ENCODE measurements at regions not wholly inside any gene's neighbourhood (a gene's known extent, or its start where the extent isn't known, plus 50 kb on each side); places are given as distances from the start of the nearest gene placed in this dataset.

GRCh38 chr3:147838652-147839051 is 429.5 kb downstream of the ZIC1 start:
- H3K27me3 Mint-ChIP-seq (ENCODE audit: insufficient read depth, low read depth, poor library complexity), result no peaks in the 10 kb centered on the region
- no peaks in the 10 kb centered on the region for H3K27me3 ChIP-seq (ENCODE audit: insufficient read depth)
- H3K4me1 Mint-ChIP-seq, result no peaks in the 10 kb centered on the region; the same call in 2 of the 3 replicates
- TF ChIP-seq, protein P1, sequence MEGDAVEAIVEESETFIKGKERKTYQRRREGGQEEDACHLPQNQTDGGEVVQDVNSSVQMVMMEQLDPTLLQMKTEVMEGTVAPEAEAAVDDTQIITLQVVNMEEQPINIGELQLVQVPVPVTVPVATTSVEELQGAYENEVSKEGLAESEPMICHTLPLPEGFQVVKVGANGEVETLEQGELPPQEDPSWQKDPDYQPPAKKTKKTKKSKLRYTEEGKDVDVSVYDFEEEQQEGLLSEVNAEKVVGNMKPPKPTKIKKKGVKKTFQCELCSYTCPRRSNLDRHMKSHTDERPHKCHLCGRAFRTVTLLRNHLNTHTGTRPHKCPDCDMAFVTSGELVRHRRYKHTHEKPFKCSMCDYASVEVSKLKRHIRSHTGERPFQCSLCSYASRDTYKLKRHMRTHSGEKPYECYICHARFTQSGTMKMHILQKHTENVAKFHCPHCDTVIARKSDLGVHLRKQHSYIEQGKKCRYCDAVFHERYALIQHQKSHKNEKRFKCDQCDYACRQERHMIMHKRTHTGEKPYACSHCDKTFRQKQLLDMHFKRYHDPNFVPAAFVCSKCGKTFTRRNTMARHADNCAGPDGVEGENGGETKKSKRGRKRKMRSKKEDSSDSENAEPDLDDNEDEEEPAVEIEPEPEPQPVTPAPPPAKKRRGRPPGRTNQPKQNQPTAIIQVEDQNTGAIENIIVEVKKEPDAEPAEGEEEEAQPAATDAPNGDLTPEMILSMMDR (conservative IDR thresholded peaks at IDR 0.05; ENCODE audit: low read depth in 2 of 2), result peak; percentile 34 to 61; a peak in 3 of 4 replicates
- no peak for TF ChIP-seq EZH2 (IDR thresholded peaks at IDR 0.05; ENCODE audit: low read depth, unreplicated experiment)
- no peaks in the 10 kb centered on the region for H3K36me3 Mint-ChIP-seq (ENCODE audit: low read depth)
- no peak overlapping the region for H3K4me3 Mint-ChIP-seq
- H3K79me2 ChIP-seq (replicated peaks; ENCODE audit: insufficient read depth), result no peaks in the 10 kb centered on the region
- H3K27ac Mint-ChIP-seq, result no peak overlapping the region
- H3K4me3 ChIP-seq, result no peak overlapping the region
- DNase-seq (ENCODE audit: low spot score), result peak; percentile 9
- H3F3A ChIP-seq (replicated peaks; ENCODE audit: low read depth), result no peaks in the 10 kb centered on the region
- H3K4me1 ChIP-seq (ENCODE audit: insufficient read depth), result no peaks in the 10 kb centered on the region
- H2AFZ ChIP-seq, result no peak overlapping the region
- no peak overlapping the region for H3K27ac ChIP-seq (ENCODE audit: low read depth)
- no peaks in the 10 kb centered on the region for H3K9me2 ChIP-seq (ENCODE audit: insufficient read depth)
- no peaks in the 10 kb centered on the region for H4K20me1 ChIP-seq (replicated peaks; ENCODE audit: insufficient read depth)
- no peaks in the 10 kb centered on the region; the same call in 2 of the 3 replicates for H3K9me3 Mint-ChIP-seq
- no peaks in the 10 kb centered on the region for H3K36me3 ChIP-seq (ENCODE audit: insufficient read depth)
- no peak overlapping the region for H3K4me2 ChIP-seq
- ATAC-seq, result no peak

GRCh38 chr3:147843331-147843730 is 434.2 kb downstream of the ZIC1 start:
- H3K4me3 Mint-ChIP-seq, result no peak overlapping the region
- no peaks in the 10 kb centered on the region for H3F3A ChIP-seq (replicated peaks; ENCODE audit: low read depth)
- no peak overlapping the region for H2AFZ ChIP-seq
- no peaks in the 10 kb centered on the region for H4K20me1 ChIP-seq (replicated peaks; ENCODE audit: insufficient read depth)
- TF ChIP-seq ZNF331 (CRISPR knock-in tag; IDR thresholded peaks at IDR 0.05; ENCODE audit: low read depth), result no peak
- no peak for TF ChIP-seq REST (IDR thresholded peaks at IDR 0.05; ENCODE audit: unreplicated experiment)
- no peak for TF ChIP-seq ETS1 (IDR thresholded peaks at IDR 0.05)
- TF ChIP-seq JUNB (IDR thresholded peaks at IDR 0.05; ENCODE audit: unreplicated experiment), result no peak
- no peaks in the 10 kb centered on the region for H3K27me3 Mint-ChIP-seq (ENCODE audit: insufficient read depth, low read depth, poor library complexity)
- no peaks in the 10 kb centered on the region for H3K79me2 ChIP-seq (replicated peaks; ENCODE audit: insufficient read depth)
- no peak overlapping the region for H3K4me2 ChIP-seq
- H3K4me1 Mint-ChIP-seq, result no peaks in the 10 kb centered on the region; the same call in 2 of the 3 replicates
- H3K36me3 ChIP-seq (ENCODE audit: insufficient read depth), result no peaks in the 10 kb centered on the region
- DNase-seq (ENCODE audit: low spot score) (no peak), ATAC-seq (no peak)
- no peaks in the 10 kb centered on the region for H3K9me2 ChIP-seq (ENCODE audit: insufficient read depth)
- H3K27ac Mint-ChIP-seq, result no peak overlapping the region
- no peaks in the 10 kb centered on the region for H3K9me3 Mint-ChIP-seq
- H3K4me3 ChIP-seq, result no peak overlapping the region
- H3K4me1 ChIP-seq (ENCODE audit: insufficient read depth), result no peaks in the 10 kb centered on the region
- no peak overlapping the region for H3K27ac ChIP-seq (ENCODE audit: low read depth)
- H3K27me3 ChIP-seq (ENCODE audit: insufficient read depth), result no peaks in the 10 kb centered on the region
- no peaks in the 10 kb centered on the region for H3K36me3 Mint-ChIP-seq (ENCODE audit: low read depth)

Data from GM23338 (cell line).